NCI-H345 treated with DMSO at 0.1 percent for 48 hours (cell line): ENCODE measurements at regions not wholly inside any gene's neighbourhood (a gene's known extent, or its start where the extent isn't known, plus 50 kb on each side); places are given as distances from the start of the nearest gene placed in this dataset.

ENCODE experiments used
- DNase-seq: peaks from one replicate; lab custom pipeline; 2025; ENCODE audit not compliant: unreplicated experiment; lab: John Stamatoyannopoulos, UW

GRCh38 chr2:234134496-234134895 is 84.0 kb downstream of the SPP2 start:
- no peak for DNase-seq

- no peak for DNase-seq
Measured at GRCh38 chr2:234133004-234133403, 82.5 kb downstream of the SPP2 start.

- DNase-seq, result no peak
Measured at GRCh38 chr2:234130777-234131181, 80.3 kb downstream of the SPP2 start.

- no peak for DNase-seq
Measured at GRCh38 chr2:234128606-234129005, 78.1 kb downstream of the SPP2 start.
